SU-DHL-6 (cell line): ENCODE measurements at regions not wholly inside any gene's neighbourhood (a gene's known extent, or its start where the extent isn't known, plus 50 kb on each side); places are given as distances from the start of the nearest gene placed in this dataset.

Source experiments
- CTCF ChIP-seq: fragments of 200-600 bp; sonication (generic); IDR thresholded peaks from one replicate; pipeline ENCODE4 v1.5.1; 2017; ENCODE audit warnings: antibody characterized with exemption, mild to moderate bottlenecking, low read length, moderate library complexity; ENCODE audit not compliant: insufficient read depth, poor library complexity, severe bottlenecking
- EZH2phosphoT487 ChIP-seq: fragments of 200-600 bp; sonication (generic), shearing (Covaris generic); conservative IDR thresholded peaks from 2 replicates; pipeline ENCODE4 v1.6.1; 2018; ENCODE audit warnings: mild to moderate bottlenecking, antibody characterized with exemption, low read length, moderate library complexity, mixed read lengths

GRCh38 chr14:54010981-54011380 lies 54.4 kb upstream of the BMP4 start:
- no peak for TF ChIP-seq CTCF
- TF ChIP-seq EZH2phosphoT487 = no peak
